HCT116 (cell line): ENCODE measurements at regions not wholly inside any gene's neighbourhood (a gene's known extent, or its start where the extent isn't known, plus 50 kb on each side); places are given as distances from the start of the nearest gene placed in this dataset.

Experiments
- ATAC-seq: fragments of 200-7000 bp; cut with Tn5 transposase; 2 replicates; pipeline ENCODE4 v1.9.1; 2020; ENCODE audit warnings: mild to moderate bottlenecking, moderate library complexity
- BruUV-seq: library from RNA; stranded (reverse); fragments of 400-500 nt; replicated peaks from 2 replicates; lab custom pipeline; 2021; lab: Mats Ljungman, UMichigan
- CTCF ChIA-PET: fragments of 300-600 bp; sonication (Branson Sonifier 250); formaldehyde crosslinking; loops from one replicate; lab custom pipeline; 2021; ENCODE audit warnings: antibody characterized with exemption; lab: Charles Lee
- POLR2A ChIA-PET: fragments of 300-600, 350-600 bp; sonication (Branson Sonifier 250); formaldehyde crosslinking; loops from one replicate; lab custom pipeline; 2021; ENCODE audit warnings: antibody characterized with exemption; lab: Charles Lee
- RAD21 ChIA-PET, 2 experiments: fragments of 300-600 bp; sonication (Branson Sonifier 250); formaldehyde crosslinking; loops; one replicate each; lab custom pipeline; 2023; ENCODE audit warnings: low total read pairs in 2 of 2; ENCODE audit not compliant: uncharacterized antibody in 2 of 2, unreplicated experiment in 2 of 2, low non-redundant PET in 1 of 2; lab: Charles Lee
- DNase-seq: peaks from one replicate; pipeline ENCODE4 v3.0.0-alpha.2; 2010; ENCODE audit warnings: low read depth, low spot score
- H2AFZ ChIP-seq: fragments of 200-600 bp; shearing (Covaris generic), sonication (generic); 2 replicates; pipeline ENCODE4 v1.6.1; 2017; ENCODE audit warnings: low read depth, mixed run types, mixed read lengths, antibody characterized with exemption, low read length; ENCODE audit not compliant: poor library complexity, severe bottlenecking
- H3K27ac ChIP-seq: 2 replicates; pipeline ENCODE4 v1.5.1; 2012; ENCODE audit warnings: low read depth, low read length
- H3K27me3 ChIP-seq: fragments of 200-600 bp; sonication (generic); 2 replicates; pipeline ENCODE4 v1.6.1; 2016; ENCODE audit warnings: mixed run types, low read length, mixed read lengths; ENCODE audit not compliant: insufficient read depth
- H3K36me3 ChIP-seq, 2 experiments: fragments of 200-500 bp in 1 of 2; fragments of 200-600 bp in 1 of 2; sonication (Bioruptor generic) in 1 of 2; sonication (generic) in 1 of 2; 2 replicates each; pipeline versions ENCODE4 v1.5.1 to v1.6.1; 2014 to 2016; ENCODE audit warnings: low read length in 2 of 2, inconsistent platforms in 1 of 2, mixed read lengths in 1 of 2, mixed run types in 1 of 2; ENCODE audit not compliant: insufficient read depth in 2 of 2, control insufficient read depth in 1 of 2
- H3K4me1 ChIP-seq, 2 experiments: fragments of 200-600 bp in 1 of 2; sonication (generic) in 1 of 2; 2 replicates each; pipeline versions ENCODE4 v1.5.1 to v1.6.1; 2012 to 2017; ENCODE audit warnings: low read length in 2 of 2, inconsistent platforms in 1 of 2, mild to moderate bottlenecking in 1 of 2, mixed read lengths in 1 of 2, mixed run types in 1 of 2, moderate library complexity in 1 of 2; ENCODE audit not compliant: insufficient read depth in 2 of 2, control insufficient read depth in 1 of 2
- H3K4me2 ChIP-seq: fragments of 200-600 bp; sonication (generic); 2 replicates; pipeline ENCODE4 v1.6.1; 2017; ENCODE audit warnings: mixed run types, low read length, mixed read lengths
- H3K4me3 ChIP-seq, 2 experiments: fragments of 200-600 bp in 1 of 2; sonication (generic) in 1 of 2; replicated peaks in 1 of 2; 2 replicates each; pipeline ENCODE4 v1.5.1; 2011 to 2016; ENCODE audit warnings: low read length in 2 of 2, control low read depth in 1 of 2, low read depth in 1 of 2, mild to moderate bottlenecking in 1 of 2, mixed read lengths in 1 of 2, mixed run types in 1 of 2
- H3K79me2 ChIP-seq: fragments of 200-600 bp; sonication (generic); 2 replicates; pipeline ENCODE4 v1.6.1; 2017; ENCODE audit warnings: mild to moderate bottlenecking, mixed run types, low read length, moderate library complexity, mixed read lengths; ENCODE audit not compliant: insufficient read depth
- H3K9ac ChIP-seq: fragments of 200-600 bp; sonication (generic); 2 replicates; pipeline ENCODE4 v1.6.1; 2016; ENCODE audit warnings: low read length, mixed read lengths
- H3K9me2 ChIP-seq: fragments of 200-600 bp; sonication (generic), shearing (Covaris generic); 2 replicates; pipeline ENCODE4 v1.6.1; 2017; ENCODE audit warnings: mixed run types, mild to moderate bottlenecking, moderate library complexity; ENCODE audit not compliant: insufficient read depth
- H3K9me3 ChIP-seq, 2 experiments: fragments of 200-500 bp in 1 of 2; fragments of 200-600 bp in 1 of 2; sonication (Bioruptor generic) in 1 of 2; sonication (generic) in 1 of 2; 2 replicates each; pipeline ENCODE4 v1.6.1; 2014 to 2017; ENCODE audit warnings: low read length in 2 of 2, mixed read lengths in 2 of 2, inconsistent platforms in 1 of 2, low read depth in 1 of 2, mild to moderate bottlenecking in 1 of 2, mixed run types in 1 of 2, moderate library complexity in 1 of 2; ENCODE audit not compliant: control insufficient read depth in 1 of 2, insufficient read depth in 1 of 2
- H4K20me1 ChIP-seq: fragments of 200-600 bp; sonication (generic), shearing (Covaris generic); 2 replicates; pipeline ENCODE4 v1.6.1; 2017; ENCODE audit warnings: mixed run types, mild to moderate bottlenecking, moderate library complexity; ENCODE audit not compliant: insufficient read depth
- ATF3 ChIP-seq: IDR thresholded peaks from 2 replicates; pipeline ENCODE4 v1.6.1; 2012
- EGR1 ChIP-seq: IDR thresholded peaks from 2 replicates; pipeline ENCODE4 v1.6.1; 2012; ENCODE audit warnings: low read depth
- ELF1 ChIP-seq: IDR thresholded peaks from 2 replicates; pipeline ENCODE4 v1.6.1; 2012; ENCODE audit warnings: low read depth, borderline replicate concordance
- RAD21 ChIP-seq: IDR thresholded peaks from 2 replicates; pipeline ENCODE4 v1.6.1; 2012; ENCODE audit warnings: low read depth, mild to moderate bottlenecking
- SP1 ChIP-seq: IDR thresholded peaks from 2 replicates; pipeline ENCODE4 v1.6.1; 2012; ENCODE audit warnings: low read depth
- TCF7L2 ChIP-seq: IDR thresholded peaks from 2 replicates; pipeline ENCODE4 v1.7.0; 2011; ENCODE audit warnings: borderline replicate concordance, inconsistent platforms; ENCODE audit not compliant: insufficient read depth, insufficient read length; ENCODE audit errors: extremely low read depth
- ZBTB33 ChIP-seq: IDR thresholded peaks from 2 replicates; pipeline ENCODE4 v1.6.1; 2011; ENCODE audit warnings: mild to moderate bottlenecking, low read length, moderate library complexity; ENCODE audit not compliant: insufficient replicate concordance; ENCODE audit errors: extremely low read depth
- ZNF274 ChIP-seq: fragments of 200-500 bp; sonication (Bioruptor generic); IDR thresholded peaks from 2 replicates; pipeline ENCODE4 v1.6.1; 2014; ENCODE audit warnings: mild to moderate bottlenecking, low read depth, low read length, inconsistent platforms
- intact Hi-C: fragments of 100-400 bp; cut with micrococcal nuclease; formaldehyde crosslinking; loops from 2 replicates; pipeline ENCODE4 v1.10.0; 2022

DNA sequence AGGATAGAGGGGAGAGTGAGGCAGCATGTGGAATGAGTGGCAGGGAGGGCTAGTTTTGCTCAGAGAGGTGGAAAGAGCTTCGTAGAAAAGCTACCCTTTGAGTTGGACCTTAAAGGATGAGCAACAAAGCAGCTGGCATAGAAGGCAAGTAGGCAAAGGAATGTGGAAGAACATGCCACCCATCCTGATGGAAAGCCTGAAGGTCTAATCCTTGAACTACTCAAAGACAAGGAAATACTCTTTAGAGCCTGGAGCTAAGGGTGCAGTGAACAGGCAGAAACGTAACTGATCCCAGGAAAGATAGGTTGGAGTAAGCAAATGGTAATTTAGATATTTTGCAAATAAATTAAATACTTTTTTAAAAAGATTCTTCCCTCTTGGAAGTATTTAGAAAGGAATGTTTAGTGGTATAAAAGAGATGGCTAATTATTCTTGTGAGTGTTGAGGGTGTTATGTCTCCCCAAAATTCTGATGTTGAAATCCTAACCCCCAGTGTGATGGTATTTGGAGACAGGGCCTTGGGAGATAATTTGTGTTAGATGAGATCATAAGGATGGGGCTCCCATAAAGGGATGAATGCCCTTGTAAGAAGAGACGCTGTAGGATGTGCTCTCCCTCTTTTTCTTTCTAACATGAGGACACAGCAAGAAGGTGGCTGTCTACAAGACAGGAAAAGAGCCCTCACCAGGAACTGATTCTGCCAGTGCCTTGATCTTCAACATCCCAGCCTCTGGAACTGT is 308.1 kb upstream of the RUNX1 start:
- ChIA-PET POLR2A (no interaction called here), RAD21 (no interaction called here), CTCF (interaction anchor here (1.4 kb wide), 1 partner anchor 612 kb away, joined by 5 read pairs; no protein-coding TSS in a partner anchor)
- H3K36me3 ChIP-seq, result no peaks in the 10 kb centered on the region
- BruUV-seq, result no TSS peak
- DNase-seq (no peak), ATAC-seq (no peak)
- no peaks in the 10 kb centered on the region for H3K79me2 ChIP-seq
- H3K9me3 ChIP-seq, result no peaks in the 10 kb centered on the region
- no peaks in the 10 kb centered on the region for H3K4me1 ChIP-seq
- no peak overlapping the region for H3K4me2 ChIP-seq
- no peak overlapping the region for H3K27ac ChIP-seq
- H4K20me1 ChIP-seq, result no peaks in the 10 kb centered on the region
- no peak overlapping the region for H3K9ac ChIP-seq
- no peak overlapping the region for H3K4me3 ChIP-seq
- TF ChIP-seq TCF7L2 (no peak), ZBTB33 (no peak), EGR1 (no peak), ATF3 (no peak), RAD21 (no peak), ELF1 (no peak), ZNF274 (no peak), SP1 (no peak)
- H3K9me2 ChIP-seq, result no peaks in the 10 kb centered on the region
- intact Hi-C loops, result no loop called here
- H2AFZ ChIP-seq, result no peak overlapping the region
- no peaks in the 10 kb centered on the region for H3K27me3 ChIP-seq
